Activated T-cell treated with anti-CD3 and anti-CD28 coated beads, Interleukin-2, amount 50 U/mL, for 4 hours (primary cell): ENCODE measurements at regions not wholly inside any gene's neighbourhood (a gene's known extent, or its start where the extent isn't known, plus 50 kb on each side); places are given as distances from the start of the nearest gene placed in this dataset.
"Not testable (repeated sequence)": the region's sequence is repeated elsewhere in the genome, so short reads cannot be mapped to it uniquely, and the experiment has no call there.

Source experiments
- ATAC-seq, 2 donors: fragments of 200-7000 bp; cut with Tn5 transposase; one replicate each; pipeline ENCODE4 v1.10.0; 2021
- DNase-seq: peaks from one replicate; pipeline ENCODE4 v3.0.0-alpha.2; 2020
- H3K27me3 Mint-ChIP-seq: one replicate; pipeline ENCODE4 v1.8.0; 2021; ENCODE audit warnings: low read depth, mixed read lengths
- H3K36me3 Mint-ChIP-seq: one replicate; pipeline ENCODE4 v1.8.0; 2022; ENCODE audit warnings: mixed read lengths; ENCODE audit not compliant: insufficient read depth
- H3K4me1 Mint-ChIP-seq: one replicate; pipeline ENCODE4 v1.8.0; 2021; ENCODE audit warnings: low read depth, mixed read lengths
- H3K4me3 Mint-ChIP-seq: one replicate; pipeline ENCODE4 v1.8.0; 2021; ENCODE audit warnings: mild to moderate bottlenecking, moderate library complexity, mixed read lengths
- H3K9me3 Mint-ChIP-seq: one replicate; pipeline ENCODE4 v1.8.0; 2021; ENCODE audit warnings: mixed read lengths

DNA sequence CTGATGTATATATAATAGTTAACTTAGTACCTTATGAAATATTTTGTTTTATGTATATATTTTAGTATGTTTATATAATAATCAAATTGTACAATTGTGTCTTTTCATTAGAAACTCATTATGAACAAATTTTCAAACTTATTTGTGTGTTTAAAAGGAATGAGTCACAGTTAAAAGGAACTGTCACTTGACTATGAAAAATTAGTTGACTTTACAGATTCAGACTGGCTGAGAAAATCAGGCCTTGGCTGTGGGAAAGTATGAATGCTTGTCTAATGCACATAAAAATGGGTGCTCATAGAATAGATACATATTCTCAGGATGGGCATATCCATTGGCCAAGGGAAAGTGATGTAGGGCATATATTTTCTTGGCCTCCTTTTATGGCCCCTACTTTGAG, 576.8 kb downstream of the SATB2 start:
- DNase-seq, result no peak
- no peaks in the 10 kb centered on the region for H3K27me3 Mint-ChIP-seq
- H3K4me1 Mint-ChIP-seq, result no peaks in the 10 kb centered on the region
- no peaks in the 10 kb centered on the region for H3K36me3 Mint-ChIP-seq
- H3K9me3 Mint-ChIP-seq, result no peaks in the 10 kb centered on the region
- ATAC-seq, result no peak
- no peak overlapping the region for H3K4me3 Mint-ChIP-seq

DNA sequence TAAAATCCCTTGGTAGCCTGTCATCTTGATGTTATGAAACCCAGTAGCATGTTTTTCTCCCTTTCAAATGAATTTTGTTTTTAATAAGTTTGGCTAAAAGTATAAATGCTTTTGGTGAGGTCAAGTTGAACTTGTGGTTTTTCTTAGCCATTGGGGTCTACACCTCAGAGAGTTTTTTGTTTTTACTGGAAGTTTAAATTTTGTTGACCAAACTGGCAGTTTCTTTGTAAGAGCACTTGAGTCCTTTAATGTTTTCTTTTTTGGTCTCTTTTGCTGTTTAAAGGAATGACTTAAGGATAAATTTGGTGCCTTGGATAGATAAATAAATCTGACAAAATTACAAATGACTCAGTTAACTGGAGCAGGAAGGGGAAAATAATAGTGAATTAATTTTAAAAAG, 577.3 kb downstream of the SATB2 start:
- H3K27me3 Mint-ChIP-seq, result no peaks in the 10 kb centered on the region
- DNase-seq (no peak), ATAC-seq (no peak)
- H3K36me3 Mint-ChIP-seq, result no peaks in the 10 kb centered on the region
- no peaks in the 10 kb centered on the region for H3K4me1 Mint-ChIP-seq
- H3K9me3 Mint-ChIP-seq, result no peaks in the 10 kb centered on the region
- no peak overlapping the region for H3K4me3 Mint-ChIP-seq

GRCh38 chr2:198874472-198874858, 583.3 kb downstream of the SATB2 start:
- no peak for ATAC-seq
- Mint-ChIP-seq H3K4me3 (no peak overlapping the region), H3K27me3 (no peaks in the 10 kb centered on the region), H3K9me3 (no peaks in the 10 kb centered on the region), H3K36me3 (no peaks in the 10 kb centered on the region), H3K4me1 (no peaks in the 10 kb centered on the region)
- DNase-seq, result no peak

DNA sequence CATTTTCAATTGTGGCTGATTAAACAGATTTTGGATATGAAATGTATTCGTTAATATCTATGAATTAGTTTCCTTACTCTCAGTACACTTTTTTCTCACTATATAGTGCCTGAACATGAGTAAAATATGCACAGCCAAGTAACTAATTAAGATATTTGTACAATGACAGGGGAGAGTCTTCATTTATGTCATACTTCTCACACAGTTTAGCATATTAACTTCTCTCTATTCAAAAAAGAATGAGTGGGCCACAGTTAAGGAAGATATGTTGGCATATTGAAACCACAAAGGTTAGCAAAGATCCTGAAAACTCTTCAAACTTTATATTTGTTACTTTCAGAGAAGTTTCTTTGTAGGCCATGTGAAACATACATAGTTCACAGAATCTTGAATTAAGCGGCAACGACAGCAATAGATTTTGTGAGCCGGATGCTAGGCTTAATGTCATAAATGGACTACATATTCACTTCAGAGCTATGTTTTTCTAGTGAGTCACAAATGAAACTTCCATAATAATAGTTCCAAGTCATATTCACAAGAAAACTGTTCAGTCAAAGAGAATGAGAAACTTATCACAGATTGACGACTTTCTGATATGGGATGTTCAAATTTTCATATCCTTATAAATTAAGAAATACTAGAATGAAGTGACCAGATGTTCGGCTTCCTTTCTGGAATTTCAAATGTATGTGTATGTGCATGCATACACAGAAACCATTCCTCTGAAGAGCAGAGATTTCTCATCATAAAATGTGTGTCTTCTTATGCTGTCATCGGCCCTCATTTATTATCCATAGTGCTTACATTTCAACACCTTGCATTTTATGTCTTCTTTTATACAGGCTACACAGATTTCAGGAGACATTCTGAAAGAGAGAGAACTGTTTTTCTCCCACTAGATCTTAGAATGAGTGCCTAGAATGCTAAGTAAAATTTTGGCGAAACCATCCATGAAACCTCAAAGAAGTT, 584.0 kb downstream of the SATB2 start:
- DNase-seq (no peak), ATAC-seq (no peak)
- Mint-ChIP-seq H3K4me3 (no peak overlapping the region), H3K9me3 (no peaks in the 10 kb centered on the region), H3K27me3 (no peaks in the 10 kb centered on the region), H3K36me3 (no peaks in the 10 kb centered on the region), H3K4me1 (no peaks in the 10 kb centered on the region)

DNA sequence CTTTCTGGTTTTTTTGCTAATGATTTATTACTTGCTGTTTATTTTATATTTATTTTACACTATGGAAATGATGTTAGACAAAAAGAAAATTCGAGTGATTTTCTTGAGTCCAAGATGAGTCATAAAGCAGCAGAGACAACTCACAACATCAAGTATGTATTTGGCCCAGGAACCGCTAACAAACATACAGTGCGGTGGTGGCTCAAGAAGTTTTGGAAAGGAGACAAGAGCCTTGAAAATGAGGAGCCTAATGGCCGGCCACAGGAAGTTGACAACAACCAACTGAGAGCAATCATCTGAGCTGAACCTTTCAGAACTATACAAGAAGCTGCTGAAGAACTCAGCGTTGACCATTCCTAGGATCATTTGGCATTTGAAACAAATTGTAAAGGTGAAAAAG, 594.1 kb downstream of the SATB2 start:
- Mint-ChIP-seq H3K27me3 (no peaks in the 10 kb centered on the region), H3K9me3 (peaks cover 4% of the 10 kb centered on the region), H3K36me3 (no peaks in the 10 kb centered on the region), H3K4me1 (no peaks in the 10 kb centered on the region), H3K4me3 (no peak overlapping the region)
- ATAC-seq, result no peak
- DNase-seq, result no peak

DNA sequence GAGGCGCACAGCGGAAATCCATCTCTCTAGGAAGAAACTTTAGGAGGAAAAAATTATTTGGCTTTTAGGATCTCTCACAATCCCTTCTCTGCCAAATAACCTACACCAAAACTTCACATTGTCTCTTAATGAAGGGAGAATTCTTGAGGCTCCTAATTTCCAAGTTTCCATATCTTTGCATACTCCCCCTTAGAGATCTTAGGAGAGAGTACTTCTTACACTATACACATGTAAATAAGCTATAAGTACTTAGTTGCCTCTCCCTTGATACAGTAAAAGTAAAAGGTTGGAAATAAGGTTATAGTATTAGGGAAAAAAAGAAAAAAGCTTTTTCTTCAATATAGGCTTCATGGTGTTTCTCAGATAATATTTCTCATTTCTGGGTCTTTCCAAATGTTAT, 596.7 kb downstream of the SATB2 start:
- Mint-ChIP-seq H3K27me3 (no peaks in the 10 kb centered on the region), H3K36me3 (no peaks in the 10 kb centered on the region), H3K4me3 (no peak overlapping the region), H3K4me1 (no peaks in the 10 kb centered on the region), H3K9me3 (peaks cover 8% of the 10 kb centered on the region)
- ATAC-seq (no peak), DNase-seq (no peak)

GRCh38 chr2:198857246-198857645, 600.5 kb downstream of the SATB2 start:
- H3K4me1 Mint-ChIP-seq, result no peaks in the 10 kb centered on the region
- peaks cover 11% of the 10 kb centered on the region for H3K9me3 Mint-ChIP-seq
- H3K27me3 Mint-ChIP-seq, result no peaks in the 10 kb centered on the region
- ATAC-seq, result no peak
- no peak overlapping the region for H3K4me3 Mint-ChIP-seq
- no peak for DNase-seq
- no peaks in the 10 kb centered on the region for H3K36me3 Mint-ChIP-seq

- H3K4me1 Mint-ChIP-seq, H3K4me3 Mint-ChIP-seq, DNase-seq, H3K36me3 Mint-ChIP-seq, H3K27me3 Mint-ChIP-seq, ATAC-seq: not testable (repeated sequence)
- peaks cover 11% of the 10 kb centered on the region for H3K9me3 Mint-ChIP-seq
Measured at GRCh38 chr2:198855746-198856145, 602.0 kb downstream of the SATB2 start.

DNA sequence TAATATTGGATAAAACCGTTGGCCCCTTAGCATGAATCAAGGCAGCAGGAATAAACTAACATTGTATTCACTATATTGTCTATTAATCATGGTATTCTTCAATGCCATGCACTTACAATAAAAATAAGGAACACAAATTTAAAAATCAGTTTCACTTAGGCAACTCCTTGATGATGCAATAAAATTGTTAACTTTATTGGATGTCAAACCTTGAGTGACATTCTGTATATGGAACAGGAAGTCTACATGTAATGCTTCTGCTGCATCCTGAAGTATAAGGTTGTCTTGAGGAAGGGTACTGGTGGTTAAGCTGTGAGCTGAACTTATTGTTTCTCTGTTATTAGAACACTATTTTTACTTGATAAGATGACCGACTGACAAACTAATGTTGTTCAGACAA, 605.5 kb downstream of the SATB2 start:
- Mint-ChIP-seq H3K27me3 (no peaks in the 10 kb centered on the region), H3K9me3 (peaks cover 7% of the 10 kb centered on the region), H3K36me3 (no peaks in the 10 kb centered on the region), H3K4me3 (no peak overlapping the region), H3K4me1 (no peaks in the 10 kb centered on the region)
- DNase-seq, result no peak
- ATAC-seq, result no peak

DNA sequence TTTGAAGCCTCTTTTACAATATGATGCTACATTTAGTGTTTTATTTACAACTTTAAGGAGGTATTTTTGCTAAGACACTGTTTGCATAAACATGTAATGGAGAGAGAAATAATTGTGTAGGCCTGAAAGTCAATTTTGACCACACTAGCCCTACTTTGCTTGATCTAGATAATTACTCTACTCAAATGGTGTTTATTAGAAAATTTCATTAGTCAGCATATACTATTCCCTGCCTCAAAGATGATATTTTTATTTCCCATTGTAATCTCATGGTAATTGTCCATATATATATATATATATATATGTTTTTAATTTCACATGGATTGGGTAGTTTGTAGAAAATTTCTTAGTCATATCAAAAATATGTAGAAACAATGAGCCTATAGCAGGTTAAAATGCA, 632.2 kb downstream of the SATB2 start:
- Mint-ChIP-seq H3K36me3 (no peaks in the 10 kb centered on the region), H3K4me3 (no peak overlapping the region), H3K9me3 (peaks cover 4% of the 10 kb centered on the region), H3K27me3 (no peaks in the 10 kb centered on the region), H3K4me1 (no peaks in the 10 kb centered on the region)
- ATAC-seq (no peak), DNase-seq (no peak)

- Mint-ChIP-seq H3K4me1 (no peaks in the 10 kb centered on the region), H3K9me3 (no peaks in the 10 kb centered on the region), H3K36me3 (no peaks in the 10 kb centered on the region), H3K27me3 (no peaks in the 10 kb centered on the region), H3K4me3 (no peak overlapping the region)
- DNase-seq (no peak), ATAC-seq (no peak)
Measured at GRCh38 chr2:198817536-198817935, 640.2 kb downstream of the SATB2 start.

DNA sequence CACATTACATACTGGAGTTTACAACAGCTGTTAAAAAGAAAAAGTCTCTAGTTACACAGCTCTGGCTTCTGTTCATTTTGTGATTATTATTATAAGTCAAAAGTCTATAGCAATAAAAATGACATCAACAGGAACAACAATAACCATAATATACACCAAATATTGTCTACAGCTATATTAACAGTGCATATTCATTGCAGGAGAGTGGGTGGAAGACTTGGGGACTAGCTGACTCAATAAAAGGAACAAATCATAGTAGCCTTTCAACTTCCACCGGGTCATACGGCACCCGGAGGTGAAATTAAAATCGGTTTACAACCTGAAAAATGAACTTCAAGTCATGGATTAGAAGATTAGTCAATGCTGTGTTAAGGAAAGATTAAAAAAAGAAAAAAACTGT, 642.1 kb downstream of the SATB2 start:
- no peaks in the 10 kb centered on the region for H3K9me3 Mint-ChIP-seq
- H3K4me1 Mint-ChIP-seq, result no peaks in the 10 kb centered on the region
- no peaks in the 10 kb centered on the region for H3K36me3 Mint-ChIP-seq
- no peak overlapping the region for H3K4me3 Mint-ChIP-seq
- ATAC-seq (no peak), DNase-seq (no peak)
- no peaks in the 10 kb centered on the region for H3K27me3 Mint-ChIP-seq

DNA sequence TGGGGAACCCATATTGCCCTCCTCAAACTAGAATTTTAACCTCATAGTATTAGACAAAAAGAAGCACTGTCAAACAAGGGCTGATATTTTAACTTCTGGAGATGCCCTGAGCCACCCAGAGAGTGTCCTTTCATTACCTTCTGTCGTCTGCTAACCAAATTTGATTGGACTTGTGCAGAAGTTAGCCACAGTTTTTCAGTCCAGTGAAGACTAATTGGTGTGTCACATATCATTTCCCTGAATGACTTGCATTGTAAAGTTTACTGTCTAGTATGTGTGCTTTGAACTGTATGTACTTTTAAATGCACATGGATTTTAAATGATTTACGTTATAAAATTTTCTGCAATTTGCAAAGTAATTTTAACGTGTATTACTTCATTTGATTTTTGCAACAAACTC, 646.5 kb downstream of the SATB2 start:
- no peaks in the 10 kb centered on the region for H3K4me1 Mint-ChIP-seq
- H3K4me3 Mint-ChIP-seq, result no peak overlapping the region
- no peaks in the 10 kb centered on the region for H3K9me3 Mint-ChIP-seq
- H3K27me3 Mint-ChIP-seq, result no peaks in the 10 kb centered on the region
- H3K36me3 Mint-ChIP-seq, result no peaks in the 10 kb centered on the region
- DNase-seq, result no peak
- no peak for ATAC-seq

DNA sequence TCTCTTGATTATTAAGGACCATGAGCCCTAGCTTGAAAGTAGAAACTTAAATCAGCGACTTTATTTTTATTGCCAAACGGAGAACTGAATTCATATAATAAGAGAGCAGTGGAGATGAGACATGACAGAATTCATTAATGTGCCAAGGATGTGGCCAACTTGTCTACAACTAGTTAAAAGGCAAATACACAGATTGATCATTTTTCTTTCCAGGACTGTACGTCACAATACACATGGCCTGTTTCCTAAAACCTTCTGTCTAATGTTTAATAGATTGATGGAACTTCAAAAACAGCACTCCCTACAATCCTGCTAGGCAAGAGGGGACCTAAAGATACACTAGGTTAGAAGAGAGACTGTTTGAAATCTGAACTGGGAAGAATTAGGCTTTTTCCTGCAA, 647.8 kb downstream of the SATB2 start:
- Mint-ChIP-seq H3K27me3 (no peaks in the 10 kb centered on the region), H3K9me3 (no peaks in the 10 kb centered on the region), H3K4me3 (no peak overlapping the region), H3K36me3 (no peaks in the 10 kb centered on the region), H3K4me1 (no peaks in the 10 kb centered on the region)
- DNase-seq (no peak), ATAC-seq (no peak)

DNA sequence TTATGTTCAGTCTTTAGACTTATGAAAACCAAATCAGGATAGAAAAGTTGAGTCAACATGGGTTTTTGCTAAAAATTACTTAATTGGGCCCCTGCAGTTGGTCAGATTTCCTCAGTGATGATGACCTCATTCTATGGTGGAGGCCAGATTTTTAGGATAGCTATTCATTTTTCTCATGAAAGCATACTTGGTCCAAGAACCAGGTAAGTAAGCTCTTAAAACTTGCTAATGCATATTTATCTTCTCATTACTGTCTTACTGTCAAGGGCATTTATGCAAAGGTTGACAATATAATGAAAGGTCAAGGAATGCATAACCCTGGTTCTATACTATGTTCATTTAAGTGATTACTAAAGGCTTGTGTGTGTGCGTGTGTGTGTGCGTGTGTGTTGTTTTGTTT, 650.6 kb downstream of the SATB2 start:
- Mint-ChIP-seq H3K4me3 (no peak overlapping the region), H3K9me3 (no peaks in the 10 kb centered on the region), H3K4me1 (no peaks in the 10 kb centered on the region), H3K27me3 (no peaks in the 10 kb centered on the region), H3K36me3 (no peaks in the 10 kb centered on the region)
- no peak for ATAC-seq
- DNase-seq, result no peak
